Caco-2 (cell line): ENCODE measurements at regions not wholly inside any gene's neighbourhood (a gene's known extent, or its start where the extent isn't known, plus 50 kb on each side); places are given as distances from the start of the nearest gene placed in this dataset.
"Not testable (repeated sequence)": the region's sequence is repeated elsewhere in the genome, so short reads cannot be mapped to it uniquely, and the experiment has no call there.

ENCODE experiments used
- BruUV-seq: library from RNA; stranded (reverse); fragments of 400-500 nt; replicated peaks from 2 replicates; lab custom pipeline; 2021; lab: Mats Ljungman, UMichigan
- CTCF ChIA-PET: fragments of 300-600 bp; sonication (Branson Sonifier 250); formaldehyde crosslinking; loops from one replicate; lab custom pipeline; 2022; ENCODE audit warnings: antibody characterized with exemption; lab: Charles Lee
- POLR2A ChIA-PET: fragments of 300-600 bp; sonication (Branson Sonifier 250); formaldehyde crosslinking; loops from one replicate; lab custom pipeline; 2022; ENCODE audit warnings: antibody characterized with exemption; lab: Charles Lee
- DNase-seq, 2 experiments: peaks; one replicate each; pipeline versions ENCODE4 v3.0.0 to v3.0.0-alpha.2; 2020 to 2022
- H3K27me3 ChIP-seq: replicated peaks from 2 replicates; pipeline ENCODE4 v1.6.0; 2011; ENCODE audit warnings: low read length; ENCODE audit not compliant: control insufficient read depth, insufficient read depth
- H3K36me3 ChIP-seq: 2 replicates; pipeline ENCODE4 v1.5.1; 2011; ENCODE audit warnings: low read length; ENCODE audit not compliant: control insufficient read depth, insufficient read depth
- H3K4me1 ChIP-seq: fragments of 250-450 bp; sonication (Bioruptor Pico); 2 replicates; pipeline ENCODE4 v1.5.1; 2020; ENCODE audit warnings: mild to moderate bottlenecking
- H3K4me3 ChIP-seq: 2 replicates; pipeline ENCODE4 v1.5.1; 2011; ENCODE audit warnings: low read depth, mild to moderate bottlenecking, control low read depth, low read length
- H3K9me3 ChIP-seq: fragments of 250-450 bp; sonication (Bioruptor Pico); 2 replicates; pipeline ENCODE4 v1.5.1; 2020; ENCODE audit warnings: mild to moderate bottlenecking, moderate library complexity
- H3K27ac Mint-ChIP-seq: one replicate; pipeline ENCODE4 v1.8.0; 2022; ENCODE audit warnings: mixed read lengths; ENCODE audit not compliant: unreplicated experiment
- H3K27me3 Mint-ChIP-seq: one replicate; pipeline ENCODE4 v1.8.0; 2022; ENCODE audit warnings: mixed read lengths; ENCODE audit not compliant: insufficient read depth, unreplicated experiment
- H3K36me3 Mint-ChIP-seq: one replicate; pipeline ENCODE4 v1.8.0; 2022; ENCODE audit warnings: mild to moderate bottlenecking, mixed read lengths; ENCODE audit not compliant: insufficient read depth, unreplicated experiment
- H3K4me1 Mint-ChIP-seq: one replicate; pipeline ENCODE4 v1.8.0; 2022; ENCODE audit warnings: low read depth, mixed read lengths; ENCODE audit not compliant: unreplicated experiment
- H3K4me3 Mint-ChIP-seq: one replicate; pipeline ENCODE4 v1.8.0; 2022; ENCODE audit warnings: mild to moderate bottlenecking, moderate library complexity, mixed read lengths; ENCODE audit not compliant: unreplicated experiment
- H3K9me3 Mint-ChIP-seq: one replicate; pipeline ENCODE4 v1.8.0; 2022; ENCODE audit warnings: mixed read lengths; ENCODE audit not compliant: unreplicated experiment
- intact Hi-C: fragments of 100-400 bp; cut with micrococcal nuclease; formaldehyde crosslinking; loops from one replicate; pipeline ENCODE4 v1.10.0; 2022; ENCODE audit not compliant: unreplicated experiment
- TF ChIP-seq, protein P1 (sequence below), 2 experiments: fragments of 200-600 bp in 1 of 2; IDR thresholded peaks; 1 replicate in 1 of 2; 2 replicates in 1 of 2; pipeline versions ENCODE4 v1.5.1 to v1.8.0; 2011 to 2022; ENCODE audit warnings: antibody characterized with exemption in 1 of 2, control low read depth in 1 of 2, inconsistent platforms in 1 of 2, low read depth in 1 of 2, low read length in 1 of 2, mild to moderate bottlenecking in 1 of 2, moderate library complexity in 1 of 2; ENCODE audit not compliant: insufficient read depth in 1 of 2, severe bottlenecking in 1 of 2, unreplicated experiment in 1 of 2

- peak overlapping the region; percentile 42 for H3K4me3 Mint-ChIP-seq
- CTCF ChIA-PET = no interaction called here
- DNase-seq = no peak
Observed at GRCh38 chr12:74401966-74402365, 135.7 kb upstream of the ATXN7L3B start.

GRCh38 chr12:74403221-74403470 is 134.5 kb upstream of the ATXN7L3B start:
- intact Hi-C loops, DNase-seq, CTCF ChIA-PET, POLR2A ChIA-PET, BruUV-seq, H3K9me3 Mint-ChIP-seq, H3K36me3 ChIP-seq, H3K27me3 ChIP-seq, H3K36me3 Mint-ChIP-seq, H3K4me3 Mint-ChIP-seq, H3K4me1 ChIP-seq, H3K4me1 Mint-ChIP-seq, H3K27ac Mint-ChIP-seq, H3K9me3 ChIP-seq, H3K4me3 ChIP-seq, H3K27me3 Mint-ChIP-seq: not testable (repeated sequence)

More at GRCh38 chr12:74401966-74402365, 135.7 kb upstream of the ATXN7L3B start:
- no TSS peak for BruUV-seq
- intact Hi-C loops = no loop called here
- H3K27me3 ChIP-seq = no peaks in the 10 kb centered on the region
- Mint-ChIP-seq H3K9me3 (no peaks in the 10 kb centered on the region), H3K27ac (peak overlapping the region; percentile 53), H3K36me3 (peaks cover 6% of the 10 kb centered on the region), H3K27me3 (no peaks in the 10 kb centered on the region), H3K4me1 (peaks cover 6% of the 10 kb centered on the region)
- H3K9me3 ChIP-seq = no peaks in the 10 kb centered on the region
- 0 out of 2 replicates have a peak, but pooled peaks cover 7% of the 10 kb centered on the region for H3K4me1 ChIP-seq
- H3K4me3 ChIP-seq = no peak overlapping the region
- TF ChIP-seq, protein P1, sequence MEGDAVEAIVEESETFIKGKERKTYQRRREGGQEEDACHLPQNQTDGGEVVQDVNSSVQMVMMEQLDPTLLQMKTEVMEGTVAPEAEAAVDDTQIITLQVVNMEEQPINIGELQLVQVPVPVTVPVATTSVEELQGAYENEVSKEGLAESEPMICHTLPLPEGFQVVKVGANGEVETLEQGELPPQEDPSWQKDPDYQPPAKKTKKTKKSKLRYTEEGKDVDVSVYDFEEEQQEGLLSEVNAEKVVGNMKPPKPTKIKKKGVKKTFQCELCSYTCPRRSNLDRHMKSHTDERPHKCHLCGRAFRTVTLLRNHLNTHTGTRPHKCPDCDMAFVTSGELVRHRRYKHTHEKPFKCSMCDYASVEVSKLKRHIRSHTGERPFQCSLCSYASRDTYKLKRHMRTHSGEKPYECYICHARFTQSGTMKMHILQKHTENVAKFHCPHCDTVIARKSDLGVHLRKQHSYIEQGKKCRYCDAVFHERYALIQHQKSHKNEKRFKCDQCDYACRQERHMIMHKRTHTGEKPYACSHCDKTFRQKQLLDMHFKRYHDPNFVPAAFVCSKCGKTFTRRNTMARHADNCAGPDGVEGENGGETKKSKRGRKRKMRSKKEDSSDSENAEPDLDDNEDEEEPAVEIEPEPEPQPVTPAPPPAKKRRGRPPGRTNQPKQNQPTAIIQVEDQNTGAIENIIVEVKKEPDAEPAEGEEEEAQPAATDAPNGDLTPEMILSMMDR (IDR thresholded peaks at IDR 0.05; ENCODE audit: insufficient read depth in 1 of 2, low read depth in 1 of 2, low read length in 1 of 2, severe bottlenecking in 1 of 2, unreplicated experiment in 1 of 2) = no peak
- no peaks in the 10 kb centered on the region for H3K36me3 ChIP-seq
- POLR2A ChIA-PET = no interaction called here

GRCh38 chr12:74408601-74409166 is 129.0 kb upstream of the ATXN7L3B start:
- Histone ChIP-seq H3K36me3 (no peaks in the 10 kb centered on the region), H3K4me1 (0 out of 2 replicates have a peak, but pooled peaks cover 3% of the 10 kb centered on the region), H3K27me3 (no peaks in the 10 kb centered on the region), H3K4me3 (no peak overlapping the region), H3K9me3 (no peaks in the 10 kb centered on the region)
- Mint-ChIP-seq H3K36me3 (no peaks in the 10 kb centered on the region), H3K9me3 (no peaks in the 10 kb centered on the region), H3K4me1 (no peaks in the 10 kb centered on the region), H3K27me3 (no peaks in the 10 kb centered on the region), H3K4me3 (no peak overlapping the region), H3K27ac (no peak overlapping the region)
- DNase-seq = no peak
- CTCF ChIA-PET = no interaction called here
- POLR2A ChIA-PET = no interaction called here
- intact Hi-C loops = no loop called here
- TF ChIP-seq, protein P1 (IDR thresholded peaks at IDR 0.05; ENCODE audit: insufficient read depth in 1 of 2, low read depth in 1 of 2, low read length in 1 of 2, severe bottlenecking in 1 of 2, unreplicated experiment in 1 of 2) = no peak
- BruUV-seq = no TSS peak
